OCI-LY1 (cell line): ENCODE measurements at regions not wholly inside any gene's neighbourhood (a gene's known extent, or its start where the extent isn't known, plus 50 kb on each side); places are given as distances from the start of the nearest gene placed in this dataset.

ENCODE experiments used
- CTCF ChIP-seq: fragments of 200-600 bp; sonication (generic), shearing (Covaris generic); IDR thresholded peaks from 2 replicates; pipeline ENCODE4 v1.5.1; 2017; ENCODE audit warnings: mild to moderate bottlenecking, antibody characterized with exemption, low read length, moderate library complexity, mixed read lengths
- EZH2 ChIP-seq: fragments of 200-600 bp; sonication (generic), shearing (Covaris generic); IDR thresholded peaks from 2 replicates; pipeline ENCODE4 v1.8.0; 2017; ENCODE audit warnings: borderline replicate concordance, mixed run types, mild to moderate bottlenecking, antibody characterized with exemption, low read length, moderate library complexity, mixed read lengths

DNA sequence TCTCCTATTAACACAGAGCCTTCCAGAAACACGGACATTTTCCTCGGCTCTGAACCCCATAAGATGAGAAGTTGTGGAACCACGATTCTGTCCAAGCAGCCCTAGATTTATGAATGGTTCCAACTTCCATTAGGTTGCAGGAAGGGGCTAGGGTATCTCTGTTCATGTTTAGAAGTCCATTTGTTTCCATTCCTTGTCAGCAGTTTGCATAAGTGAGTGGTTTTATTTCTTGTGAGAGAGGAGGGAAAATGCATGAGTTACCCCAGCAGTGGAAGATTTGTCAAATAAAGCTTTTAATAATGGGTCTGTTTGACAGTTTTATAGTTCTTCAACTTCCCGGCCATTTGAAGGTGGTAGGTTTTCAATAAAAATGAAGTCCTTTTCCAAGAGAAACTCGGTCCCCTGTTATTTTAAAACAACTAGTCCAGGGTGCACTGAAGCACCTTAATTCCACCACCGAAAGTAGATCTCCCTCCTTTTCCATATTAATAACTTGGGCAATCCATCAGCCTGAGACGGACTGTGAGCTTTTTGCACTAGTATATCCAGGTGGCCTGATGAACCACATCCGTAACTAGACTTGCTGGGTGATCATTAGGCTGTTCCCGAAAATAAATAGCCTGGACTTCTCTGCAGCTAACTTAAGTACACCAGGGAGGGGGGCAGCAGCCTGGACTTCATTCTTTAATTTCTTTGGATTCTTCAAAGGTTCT lies 181.3 kb downstream of the TMEM114 start:
- TF ChIP-seq CTCF (no peak), EZH2 (no peak)
